Thyroid gland (tissue), 4 donors: ENCODE measurements at regions not wholly inside any gene's neighbourhood (a gene's known extent, or its start where the extent isn't known, plus 50 kb on each side); places are given as distances from the start of the nearest gene placed in this dataset.
"Not testable (repeated sequence)": the region's sequence is repeated elsewhere in the genome, so short reads cannot be mapped to it uniquely, and the experiment has no call there.

Experiments
- POLR2A ChIP-seq, 2 donors: fragments of 450-650 bp; IDR thresholded peaks; one replicate each; pipeline ENCODE4 v1.6.1; 2017; ENCODE audit warnings: antibody characterized with exemption in 2 of 2, mild to moderate bottlenecking in 2 of 2, moderate library complexity in 1 of 2
- TF ChIP-seq, protein P1 (sequence below), 6 experiments: fragments of 200-600 bp in 3 of 6; fragments of 450-650 bp in 3 of 6; sonication (generic) in 3 of 6; IDR thresholded peaks; one replicate each; pipeline ENCODE4 v1.5.1; 2016 to 2019; ENCODE audit warnings: antibody characterized with exemption in 6 of 6, mild to moderate bottlenecking in 2 of 6, inconsistent platforms in 1 of 6, moderate library complexity in 1 of 6

GRCh38 chr2:91498513-91499250 lies 2807.2 kb downstream of the RPIA start:
- TF ChIP-seq, protein P1, sequence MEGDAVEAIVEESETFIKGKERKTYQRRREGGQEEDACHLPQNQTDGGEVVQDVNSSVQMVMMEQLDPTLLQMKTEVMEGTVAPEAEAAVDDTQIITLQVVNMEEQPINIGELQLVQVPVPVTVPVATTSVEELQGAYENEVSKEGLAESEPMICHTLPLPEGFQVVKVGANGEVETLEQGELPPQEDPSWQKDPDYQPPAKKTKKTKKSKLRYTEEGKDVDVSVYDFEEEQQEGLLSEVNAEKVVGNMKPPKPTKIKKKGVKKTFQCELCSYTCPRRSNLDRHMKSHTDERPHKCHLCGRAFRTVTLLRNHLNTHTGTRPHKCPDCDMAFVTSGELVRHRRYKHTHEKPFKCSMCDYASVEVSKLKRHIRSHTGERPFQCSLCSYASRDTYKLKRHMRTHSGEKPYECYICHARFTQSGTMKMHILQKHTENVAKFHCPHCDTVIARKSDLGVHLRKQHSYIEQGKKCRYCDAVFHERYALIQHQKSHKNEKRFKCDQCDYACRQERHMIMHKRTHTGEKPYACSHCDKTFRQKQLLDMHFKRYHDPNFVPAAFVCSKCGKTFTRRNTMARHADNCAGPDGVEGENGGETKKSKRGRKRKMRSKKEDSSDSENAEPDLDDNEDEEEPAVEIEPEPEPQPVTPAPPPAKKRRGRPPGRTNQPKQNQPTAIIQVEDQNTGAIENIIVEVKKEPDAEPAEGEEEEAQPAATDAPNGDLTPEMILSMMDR (IDR thresholded peaks at IDR 0.05), result not testable (repeated sequence)
- not testable (repeated sequence) for TF ChIP-seq POLR2A (IDR thresholded peaks at IDR 0.05)
